ENCODE measurements at regions not wholly inside any gene's neighbourhood (a gene's known extent, or its start where the extent isn't known, plus 50 kb on each side); places are given as distances from the start of the nearest gene placed in this dataset.

- no peak for DNase-seq
Measured at GRCh38 chr22:44423556-44424358, 74.3 kb downstream of the RTL6 start.

GRCh38 chr22:44422746-44423380, 75.2 kb downstream of the RTL6 start:
- no peak for DNase-seq

DNA sequence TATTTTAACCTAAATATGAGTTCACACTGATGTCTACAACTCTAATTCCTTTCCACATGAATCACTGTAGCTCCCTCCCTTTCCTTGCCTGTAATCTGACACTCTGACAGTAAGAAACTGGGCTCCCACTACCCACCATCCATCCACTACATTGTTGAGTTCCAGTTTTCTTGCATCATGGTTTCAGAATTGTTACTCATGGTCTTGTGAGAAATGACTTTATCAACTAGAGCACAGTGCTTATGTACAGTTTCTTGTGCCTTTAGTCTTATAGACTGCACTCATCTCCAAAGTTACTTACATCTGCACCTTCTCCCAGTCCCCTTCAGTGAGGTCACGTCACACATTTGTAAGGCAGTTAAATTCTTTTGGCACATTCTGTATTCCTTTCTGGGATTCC, 78.6 kb downstream of the RTL6 start:
- no peak for DNase-seq

DNA sequence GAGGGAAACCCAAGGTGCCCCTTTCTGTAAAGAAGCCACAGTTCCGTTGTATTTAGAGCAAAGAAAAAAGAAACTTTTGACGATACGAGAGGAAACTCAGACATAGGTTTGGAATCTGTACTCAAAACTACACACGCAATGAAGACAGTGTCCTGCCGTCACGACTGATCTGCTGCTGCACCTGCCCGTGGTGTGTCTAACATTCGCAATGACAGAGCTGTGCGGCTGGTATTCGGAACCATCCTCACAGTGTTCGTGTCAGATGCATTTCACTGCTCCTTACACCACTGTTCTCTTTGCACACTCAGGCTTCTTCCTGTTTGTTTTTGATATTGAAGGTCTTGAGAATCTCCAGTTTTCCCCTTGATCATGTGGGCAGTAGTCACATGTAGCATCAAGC, 84.8 kb downstream of the RTL6 start:
- no peak for DNase-seq

- peak; percentile 9 for DNase-seq
Measured at GRCh38 chr22:44412136-44412731, 85.8 kb downstream of the RTL6 start.

DNA sequence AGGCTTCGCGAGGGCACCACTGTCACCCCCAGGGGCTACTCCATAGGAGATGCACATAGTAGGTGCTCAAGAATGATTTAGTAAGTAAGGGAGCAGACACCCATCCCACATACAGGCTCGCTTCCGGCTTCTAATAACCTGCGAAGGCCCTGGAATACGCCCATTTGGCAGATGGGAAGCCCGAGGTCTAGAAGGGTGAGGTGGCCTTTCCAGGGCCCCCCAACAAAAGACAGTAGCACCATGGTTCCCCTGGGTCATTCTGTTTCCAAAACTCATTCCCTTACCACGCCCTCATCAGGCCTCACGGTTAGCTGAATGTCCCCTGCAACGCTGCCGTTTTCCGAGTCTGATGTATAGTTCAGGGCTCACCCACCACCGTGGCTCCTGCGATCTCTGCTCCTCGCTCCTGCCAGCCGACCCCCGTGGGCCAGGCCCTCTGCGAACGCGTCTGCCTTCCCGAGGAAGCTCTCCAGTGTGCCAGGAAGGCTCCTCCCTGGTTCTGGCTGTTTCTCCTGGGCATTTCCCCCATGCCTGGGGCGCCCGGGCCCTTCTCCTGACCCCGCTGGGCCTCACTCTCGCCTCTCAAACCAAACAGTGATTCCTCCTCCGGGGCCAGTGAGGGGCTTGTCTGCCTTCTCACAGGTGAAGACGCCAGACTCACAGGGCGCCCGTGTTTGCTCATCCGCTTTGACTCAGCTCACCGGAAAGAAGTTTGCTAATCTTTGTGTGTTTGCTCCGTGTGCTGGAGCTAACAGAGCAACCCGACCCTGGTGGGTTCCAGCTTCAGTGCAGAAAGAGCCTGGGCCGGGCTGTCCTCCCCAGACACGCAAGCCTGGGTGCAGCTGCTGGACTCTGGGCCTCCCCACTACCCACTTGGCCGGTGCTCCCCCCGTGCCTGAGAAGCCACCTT, 86.6 kb downstream of the RTL6 start:
- DNase-seq, result peak; percentile 11

GRCh38 chr22:44410451-44410991, 87.5 kb downstream of the RTL6 start:
- peak; percentile 11 for DNase-seq

DNA sequence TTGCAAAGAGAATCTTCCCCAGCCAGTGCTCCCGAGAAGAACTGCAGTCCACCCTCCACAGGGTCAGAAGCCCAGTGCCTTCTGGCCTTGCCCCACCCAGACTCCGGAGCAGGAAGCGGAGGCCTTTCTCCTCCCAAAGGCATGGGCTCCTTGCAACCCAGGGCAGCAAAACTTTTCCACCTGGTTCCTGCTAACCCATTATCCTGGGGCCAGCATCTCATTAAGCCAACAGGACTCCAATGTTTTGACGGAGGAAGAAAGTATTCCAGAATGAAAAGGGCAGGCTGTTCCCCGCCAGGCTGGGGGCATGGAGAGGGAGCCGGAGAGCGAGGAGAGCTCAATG, 88.1 kb downstream of the RTL6 start:
- no peak for DNase-seq

- peak; percentile 11 for DNase-seq
Measured at GRCh38 chr22:44409211-44409973, 88.6 kb downstream of the RTL6 start.

DNA sequence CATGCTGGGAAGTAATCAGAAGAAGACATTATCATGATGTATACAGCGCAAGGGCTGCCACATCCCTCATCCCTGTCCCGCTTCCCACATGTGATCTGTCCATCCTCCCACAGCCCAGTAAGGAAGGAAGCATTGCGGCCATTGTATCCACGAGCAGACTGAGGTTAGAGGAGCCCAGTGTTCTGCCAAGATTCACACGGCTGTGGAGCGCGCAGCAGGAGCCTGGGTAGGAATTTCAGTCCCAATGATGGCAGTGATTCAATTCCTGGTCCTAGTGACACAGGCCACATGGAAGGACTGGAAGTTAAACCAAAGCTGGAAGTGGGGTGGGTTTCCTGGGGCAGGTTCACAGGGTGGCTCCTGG, 89.2 kb downstream of the RTL6 start:
- no peak for DNase-seq

GRCh38 chr22:44407987-44408828, 89.8 kb downstream of the RTL6 start:
- DNase-seq, result no peak

DNA sequence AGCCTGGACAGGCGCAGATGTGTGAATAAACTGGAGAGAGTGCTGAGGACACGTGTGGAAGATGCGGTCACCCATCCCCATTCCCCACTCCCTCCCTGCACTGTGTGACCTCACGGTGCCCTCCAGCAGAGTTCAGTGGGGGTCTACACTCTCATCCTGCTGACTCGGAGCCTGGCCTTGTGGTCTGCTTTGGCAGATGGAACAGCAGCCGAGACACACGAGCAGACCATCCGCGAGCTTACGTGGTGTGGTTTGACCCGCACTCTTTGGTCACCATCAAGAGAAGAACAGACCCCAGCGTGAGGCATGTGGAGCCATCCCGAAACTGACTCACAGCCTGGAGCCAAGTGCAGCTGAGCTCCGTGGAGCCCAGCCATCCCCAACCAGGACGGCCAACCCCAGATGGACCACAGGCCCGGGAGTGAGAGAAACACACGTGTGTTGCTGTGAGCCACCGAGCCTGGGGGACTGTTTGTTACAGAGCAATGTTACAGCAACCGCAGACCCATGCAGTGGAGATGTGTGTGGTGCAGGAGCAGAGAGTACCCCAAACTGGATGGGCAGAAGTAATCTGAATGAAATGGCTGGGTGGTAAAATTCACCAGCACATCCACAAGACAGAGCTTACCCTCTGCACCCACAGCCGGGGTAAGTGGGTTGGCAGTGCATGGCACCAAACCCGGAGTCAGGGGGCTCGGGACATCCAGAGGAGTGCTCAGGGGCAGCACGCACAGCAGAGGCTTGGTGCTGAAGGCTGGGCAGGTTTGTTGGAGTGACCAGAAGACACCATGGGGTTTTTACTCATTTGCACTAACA, 90.7 kb downstream of the RTL6 start:
- DNase-seq, result no peak

- DNase-seq, result no peak
Measured at GRCh38 chr22:44406341-44407170, 91.5 kb downstream of the RTL6 start.

- DNase-seq, result no peak
Measured at GRCh38 chr22:44405661-44406060, 92.4 kb downstream of the RTL6 start.

GRCh38 chr22:44404341-44405020, 91.7 kb upstream of the SHISAL1 start:
- no peak for DNase-seq

DNA sequence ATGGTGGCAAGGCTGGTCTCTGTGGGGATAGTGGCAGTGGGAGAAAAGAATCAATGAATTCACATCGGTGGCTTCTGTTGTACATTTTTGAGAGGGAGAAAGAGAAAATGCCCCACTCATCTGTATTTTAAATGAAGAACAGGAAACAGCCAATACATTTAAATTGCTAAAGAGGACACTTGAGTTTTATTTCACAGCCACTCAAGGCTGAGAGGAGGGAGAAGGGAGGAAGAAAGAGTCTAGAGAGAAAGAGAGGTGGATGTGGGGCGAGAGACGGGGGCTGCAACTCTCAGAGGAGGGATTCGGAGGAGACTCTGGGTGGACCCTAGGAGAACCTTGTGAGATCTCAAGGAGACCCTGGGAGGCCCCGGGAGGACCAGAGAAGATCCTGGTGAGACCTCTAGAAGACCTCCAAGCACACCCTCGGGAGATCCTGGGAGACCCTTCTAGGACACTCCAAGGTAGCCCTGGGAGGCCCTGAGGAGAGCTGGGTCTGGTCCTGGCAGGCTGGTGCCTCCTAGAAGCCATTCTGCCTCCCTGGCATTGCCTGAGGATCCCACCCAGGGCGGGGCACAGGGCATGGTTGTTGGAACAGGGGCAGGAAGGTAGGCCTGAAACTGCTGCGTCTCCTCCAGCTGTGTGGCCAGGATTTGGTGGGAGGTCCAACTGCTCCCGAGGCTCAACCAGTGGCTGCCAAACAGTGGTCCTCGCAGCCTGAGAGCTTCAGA, 91.0 kb upstream of the SHISAL1 start:
- peak; percentile 9 for DNase-seq

GRCh38 chr22:44403166-44403565, 90.4 kb upstream of the SHISAL1 start:
- DNase-seq, result no peak
